22Rv1 (cell line): ENCODE measurements at regions not wholly inside any gene's neighbourhood (a gene's known extent, or its start where the extent isn't known, plus 50 kb on each side); places are given as distances from the start of the nearest gene placed in this dataset.
"Not testable (repeated sequence)": the region's sequence is repeated elsewhere in the genome, so short reads cannot be mapped to it uniquely, and the experiment has no call there.

Experiments
- ZFX ChIP-seq: fragments of 450-650 bp; IDR thresholded peaks from 2 replicates; pipeline ENCODE4 v1.6.1; 2017; ENCODE audit warnings: antibody characterized with exemption, borderline replicate concordance
- TF ChIP-seq, protein P1 (sequence below): fragments of 450-650 bp; IDR thresholded peaks from 2 replicates; pipeline ENCODE4 v1.5.1; 2017; ENCODE audit warnings: mild to moderate bottlenecking

- TF ChIP-seq, protein P1, sequence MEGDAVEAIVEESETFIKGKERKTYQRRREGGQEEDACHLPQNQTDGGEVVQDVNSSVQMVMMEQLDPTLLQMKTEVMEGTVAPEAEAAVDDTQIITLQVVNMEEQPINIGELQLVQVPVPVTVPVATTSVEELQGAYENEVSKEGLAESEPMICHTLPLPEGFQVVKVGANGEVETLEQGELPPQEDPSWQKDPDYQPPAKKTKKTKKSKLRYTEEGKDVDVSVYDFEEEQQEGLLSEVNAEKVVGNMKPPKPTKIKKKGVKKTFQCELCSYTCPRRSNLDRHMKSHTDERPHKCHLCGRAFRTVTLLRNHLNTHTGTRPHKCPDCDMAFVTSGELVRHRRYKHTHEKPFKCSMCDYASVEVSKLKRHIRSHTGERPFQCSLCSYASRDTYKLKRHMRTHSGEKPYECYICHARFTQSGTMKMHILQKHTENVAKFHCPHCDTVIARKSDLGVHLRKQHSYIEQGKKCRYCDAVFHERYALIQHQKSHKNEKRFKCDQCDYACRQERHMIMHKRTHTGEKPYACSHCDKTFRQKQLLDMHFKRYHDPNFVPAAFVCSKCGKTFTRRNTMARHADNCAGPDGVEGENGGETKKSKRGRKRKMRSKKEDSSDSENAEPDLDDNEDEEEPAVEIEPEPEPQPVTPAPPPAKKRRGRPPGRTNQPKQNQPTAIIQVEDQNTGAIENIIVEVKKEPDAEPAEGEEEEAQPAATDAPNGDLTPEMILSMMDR, result not testable (repeated sequence)
- not testable (repeated sequence) for TF ChIP-seq ZFX
These were observed 78.5 kb downstream of the SYT15 start for GRCh38 chr10:46657437-46657836.
